ENCODE measurements at regions not wholly inside any gene's neighbourhood (a gene's known extent, or its start where the extent isn't known, plus 50 kb on each side); places are given as distances from the start of the nearest gene placed in this dataset.

DNA sequence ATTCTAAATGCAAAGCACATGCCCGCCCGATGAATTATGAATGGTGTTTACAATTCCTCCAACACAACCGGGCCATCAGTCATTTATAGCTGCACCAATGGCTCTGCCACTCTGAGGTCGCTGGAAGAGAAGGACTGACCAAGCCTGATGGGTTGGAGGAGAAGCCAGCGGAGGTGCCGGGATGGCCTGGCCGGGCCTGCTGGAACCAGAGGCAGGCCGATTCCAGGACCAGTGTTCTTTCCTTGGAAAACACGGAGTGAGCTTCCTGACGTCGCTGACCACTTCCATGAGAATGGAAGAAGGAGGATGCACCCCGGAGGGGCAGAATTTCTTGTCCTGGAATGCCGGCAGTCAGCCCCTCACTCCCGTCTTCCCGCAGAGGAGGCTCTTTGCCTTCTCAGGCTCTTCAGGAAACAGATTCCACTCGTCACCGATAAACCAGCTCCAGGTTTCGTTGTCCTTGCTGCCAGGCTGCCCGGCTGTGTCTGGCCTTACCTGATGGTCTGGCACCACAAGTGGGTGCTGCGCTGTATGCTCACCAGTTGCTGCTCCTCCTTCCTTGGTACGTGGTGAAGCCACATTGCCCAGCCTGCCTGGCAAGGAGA is 358.5 kb upstream of the SFSWAP start:
- FAIRE-seq (no peak), DNase-seq (ENCODE audit: low read depth in 1 of 2, low spot score in 2 of 2) (no peak)
- POLR2A ChIA-PET (ENCODE audit: partially characterized antibody), result no interaction called here
- peaks cover 2 to 16% (median 10%) of the 10 kb centered on the region in 4 experiments; a peak in 5 of 7 replicates for H3K4me1 ChIP-seq (replicated peaks in 1 of 4; ENCODE audit: control insufficient read depth in 3 of 4, insufficient read depth in 4 of 4, low read length in 3 of 4)
- H4K5ac ChIP-seq (ENCODE audit: insufficient read length, low read depth, low read length), result no peak overlapping the region
- H3K4me3 ChIP-seq (ENCODE audit: extremely low read depth in 1 of 4, insufficient read depth in 2 of 4, low read depth in 3 of 4, low read length in 4 of 4), result no peak overlapping the region
- H2BK20ac ChIP-seq (ENCODE audit: low read length), result no peak overlapping the region
- no peaks in the 10 kb centered on the region; a peak in 3 of 7 replicates for H3K27me3 ChIP-seq (replicated peaks in 1 of 4; ENCODE audit: control insufficient read depth in 3 of 4, extremely low read depth in 1 of 4, insufficient read depth in 3 of 4, low read length in 3 of 4)
- no peak overlapping the region for H3K23ac ChIP-seq (ENCODE audit: insufficient read length)
- peak overlapping the region; percentile 9; the same call in 1 of the 2 replicates for H2BK15ac ChIP-seq (ENCODE audit: low read length)
- H3K9ac ChIP-seq (replicated peaks in 1 of 4; ENCODE audit: extremely low read depth in 1 of 4, low read depth in 3 of 4, low read length in 3 of 4), result no peak overlapping the region
- WGBS, 2 experiments (ENCODE audit: extremely low coverage in 1 of 2, insufficient coverage in 1 of 2, insufficient read length in 1 of 2, insufficient replicate concordance in 2 of 2, low coverage in 1 of 2, low lambda C conversion rate in 2 of 2, missing lambda C conversion rate in 1 of 2), result 90% methylated on average over 20 of the region's 21 CpGs; no CpG with 5 or more reads in 1 of the 2 experiments
- no peaks in the 10 kb centered on the region for H3K79me2 ChIP-seq (ENCODE audit: control insufficient read depth in 1 of 2, insufficient read depth in 2 of 2, low read length in 2 of 2)
- no peak overlapping the region for H4K91ac ChIP-seq (replicated peaks; ENCODE audit: insufficient read length, low read length)
- no peak overlapping the region for H3K4ac ChIP-seq (replicated peaks; ENCODE audit: insufficient read length, low read depth, low read length)
- peaks cover 0 to 5% of the 10 kb centered on the region in 2 experiments for H4K20me1 ChIP-seq (replicated peaks in 1 of 2; ENCODE audit: control insufficient read depth in 1 of 2, insufficient read depth in 2 of 2, low read length in 2 of 2)
- H3K14ac ChIP-seq (ENCODE audit: insufficient read length), result no peak overlapping the region
- H2BK120ac ChIP-seq (replicated peaks; ENCODE audit: low read depth, low read length), result no peak overlapping the region
- CTCF ChIA-PET (ENCODE audit: partially characterized antibody), result interaction anchor here (2.8 kb wide), 1 partner anchor 102 kb away, joined by 9 read pairs; no protein-coding TSS in a partner anchor
- no peaks in the 10 kb centered on the region for H3K36me3 ChIP-seq (ENCODE audit: control insufficient read depth in 2 of 4, insufficient read depth in 4 of 4, low read length in 3 of 4)
- H3K23me2 ChIP-seq (ENCODE audit: low read depth, low read length), result peaks cover 6% of the 10 kb centered on the region; the same call in 1 of the 2 replicates
- H3K79me1 ChIP-seq (ENCODE audit: low read depth, low read length), result no peaks in the 10 kb centered on the region
- no peak overlapping the region for H3K18ac ChIP-seq (ENCODE audit: extremely low read depth, low read length)
- no peak overlapping the region for H2AFZ ChIP-seq (ENCODE audit: low read length)
- no peak overlapping the region for H2BK5ac ChIP-seq (ENCODE audit: low read depth, low read length)
- H2AK5ac ChIP-seq (ENCODE audit: low read depth, low read length), result 0 out of 2 replicates have a peak overlapping the region, but pooled peaks have one; percentile 28
- no peak overlapping the region for H3K27ac ChIP-seq (ENCODE audit: low read depth, low read length)
- no peak overlapping the region for H3K4me2 ChIP-seq (ENCODE audit: insufficient read depth in 1 of 2, low read depth in 2 of 2, low read length in 2 of 2)
- H4K8ac ChIP-seq (ENCODE audit: extremely low read depth, insufficient read depth, low read length), result 0 out of 2 replicates have a peak overlapping the region, but pooled peaks have one; percentile 9
- H3K9me3 ChIP-seq (ENCODE audit: insufficient read depth in 2 of 2, low read depth in 1 of 2, low read length in 1 of 2), result no peaks in the 10 kb centered on the region; a peak in 1 of 4 replicates
- H3K56ac ChIP-seq (replicated peaks; ENCODE audit: insufficient read length, low read depth, low read length), result no peak overlapping the region
- peak overlapping the region; percentile 63; the same call in 1 of the 2 replicates for H2BK12ac ChIP-seq (ENCODE audit: low read depth, low read length)
- TF ChIP-seq GTF2F1 (IDR thresholded peaks at IDR 0.05; ENCODE audit: borderline replicate concordance, low read depth, low read length), result no peak
- no peak for TF ChIP-seq KDM1A (IDR thresholded peaks at IDR 0.05; ENCODE audit: borderline replicate concordance, low read length)
- TF ChIP-seq HDAC6 (IDR thresholded peaks at IDR 0.05; ENCODE audit: low read depth, low read length), result no peak
- TF ChIP-seq, protein P1, sequence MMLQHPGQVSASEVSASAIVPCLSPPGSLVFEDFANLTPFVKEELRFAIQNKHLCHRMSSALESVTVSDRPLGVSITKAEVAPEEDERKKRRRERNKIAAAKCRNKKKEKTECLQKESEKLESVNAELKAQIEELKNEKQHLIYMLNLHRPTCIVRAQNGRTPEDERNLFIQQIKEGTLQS (IDR thresholded peaks at IDR 0.05; ENCODE audit: insufficient read depth, low read depth, low read length), result no peak
- no peak for TF ChIP-seq SIX5 (IDR thresholded peaks at IDR 0.05; ENCODE audit: low read depth, low read length)
- TF ChIP-seq EP300 (IDR thresholded peaks at IDR 0.05; ENCODE audit: borderline replicate concordance in 1 of 2, low read depth in 2 of 2, low read length in 2 of 2), result no peak
- no peak for TF ChIP-seq POLR2AphosphoS5 (IDR thresholded peaks at IDR 0.05; ENCODE audit: low read depth, low read length)
- no peak for TF ChIP-seq CHD2 (IDR thresholded peaks at IDR 0.05; ENCODE audit: low read length)
- TF ChIP-seq POU5F1 (IDR thresholded peaks at IDR 0.05; ENCODE audit: low read depth, low read length), result no peak
- TF ChIP-seq NRF1 (IDR thresholded peaks at IDR 0.05; ENCODE audit: low read depth, low read length), result no peak
- TF ChIP-seq BACH1 (IDR thresholded peaks at IDR 0.05; ENCODE audit: low read length), result no peak
- TF ChIP-seq CEBPB (IDR thresholded peaks at IDR 0.05; ENCODE audit: low read depth, low read length), result no peak
- no peak for TF ChIP-seq GABPA (IDR thresholded peaks at IDR 0.05; ENCODE audit: borderline replicate concordance, insufficient read depth, low read length)

All from H1 (cell line).